ENCODE measurements at regions not wholly inside any gene's neighbourhood (a gene's known extent, or its start where the extent isn't known, plus 50 kb on each side); places are given as distances from the start of the nearest gene placed in this dataset.
"Not testable (repeated sequence)": the region's sequence is repeated elsewhere in the genome, so short reads cannot be mapped to it uniquely, and the experiment has no call there.

DNA sequence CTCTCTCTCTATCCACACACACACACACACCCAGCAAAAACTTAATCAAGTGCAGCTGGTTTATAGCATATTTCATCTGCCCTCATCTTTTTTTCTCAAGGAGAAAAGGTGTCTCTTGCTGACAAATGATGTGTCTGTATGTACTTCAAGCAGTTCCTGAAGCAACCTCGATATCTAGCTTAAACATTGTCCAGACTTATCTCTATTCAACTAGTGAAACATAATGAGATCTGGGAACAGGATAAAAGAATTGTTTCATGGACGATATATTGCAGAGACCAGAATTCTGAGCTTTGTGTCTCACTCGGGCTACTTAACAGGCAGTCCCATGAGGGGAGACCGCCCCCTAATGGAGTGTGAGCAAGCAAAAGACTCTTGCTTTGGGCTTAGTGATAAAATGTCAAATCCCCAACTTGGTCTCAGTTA, 929.2 kb upstream of the SOX11 start:
- DNase-seq, result peak in 1 of 2 donors; percentile 10

DNA sequence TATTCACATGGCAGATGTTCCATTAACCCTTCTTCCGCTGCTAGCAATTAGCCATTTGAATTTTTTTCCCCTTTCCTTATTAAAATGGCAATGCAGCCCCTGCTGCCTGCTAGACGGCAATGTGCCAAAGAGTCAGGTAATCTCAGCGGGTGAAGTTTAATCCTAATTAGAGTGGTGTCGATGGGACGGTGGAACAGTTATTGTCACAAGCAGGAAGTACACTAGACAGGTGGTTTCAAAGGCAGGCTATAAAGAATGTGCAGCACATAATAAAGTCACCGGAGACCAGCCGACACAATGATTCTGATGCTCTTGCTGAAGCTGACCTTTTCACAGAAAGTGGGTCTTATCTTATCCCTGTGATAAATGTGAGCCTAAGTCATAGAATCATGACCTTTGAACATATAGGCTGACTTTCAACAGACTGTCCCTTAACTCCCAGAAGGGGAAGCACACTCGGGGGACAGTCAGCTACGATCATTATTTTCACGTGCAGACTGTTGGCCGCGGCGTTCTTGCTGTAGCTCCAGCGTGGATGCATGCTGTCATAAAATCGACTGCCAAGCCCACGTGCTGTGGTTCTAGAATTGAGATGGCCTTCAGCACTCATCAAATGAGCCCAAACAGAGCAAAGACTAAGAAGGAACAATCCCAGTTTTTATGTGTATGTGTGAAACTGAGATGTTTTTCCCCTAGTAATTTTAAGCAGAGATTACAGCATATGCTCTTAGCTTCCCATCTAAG, 926.2 kb upstream of the SOX11 start:
- no peak for DNase-seq

DNA sequence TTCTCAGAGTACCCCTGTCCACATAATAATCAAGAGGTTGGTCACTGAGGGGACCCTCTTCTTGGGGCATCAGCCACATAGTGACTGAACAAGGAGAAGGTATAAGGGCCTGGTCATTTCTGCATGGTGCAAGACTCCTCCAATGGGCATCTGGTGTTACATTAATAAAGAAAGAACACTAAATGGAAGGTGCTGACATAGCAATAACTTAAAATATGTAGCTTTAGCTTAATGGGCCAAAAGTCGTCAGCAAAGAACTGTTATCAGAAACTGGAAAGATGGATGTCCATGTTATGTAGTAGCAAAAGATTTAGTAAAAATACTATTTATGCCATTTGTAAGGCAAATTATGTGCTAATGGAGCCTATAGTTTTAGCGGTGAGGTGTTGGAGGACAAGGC, 916.5 kb upstream of the SOX11 start:
- no peak for DNase-seq

DNA sequence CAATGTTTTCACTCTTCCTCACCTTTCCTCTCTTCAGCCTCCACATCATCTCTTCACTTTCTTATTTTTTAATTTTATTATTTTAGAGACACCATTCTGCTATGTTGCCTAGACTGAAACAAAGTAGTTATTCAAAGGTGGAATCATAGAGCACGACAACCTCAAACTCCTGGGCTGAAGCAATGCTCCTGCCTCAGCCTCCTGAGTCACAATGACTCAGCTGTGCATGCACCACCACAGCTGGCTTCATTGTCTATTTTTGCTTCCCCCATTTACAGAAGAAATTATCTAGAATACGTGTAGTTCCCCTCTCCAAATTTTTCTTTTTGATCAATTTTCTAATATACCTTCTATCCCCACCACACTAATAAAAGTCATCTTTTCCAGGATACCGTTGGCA, 911.5 kb upstream of the SOX11 start:
- no peak for DNase-seq

DNA sequence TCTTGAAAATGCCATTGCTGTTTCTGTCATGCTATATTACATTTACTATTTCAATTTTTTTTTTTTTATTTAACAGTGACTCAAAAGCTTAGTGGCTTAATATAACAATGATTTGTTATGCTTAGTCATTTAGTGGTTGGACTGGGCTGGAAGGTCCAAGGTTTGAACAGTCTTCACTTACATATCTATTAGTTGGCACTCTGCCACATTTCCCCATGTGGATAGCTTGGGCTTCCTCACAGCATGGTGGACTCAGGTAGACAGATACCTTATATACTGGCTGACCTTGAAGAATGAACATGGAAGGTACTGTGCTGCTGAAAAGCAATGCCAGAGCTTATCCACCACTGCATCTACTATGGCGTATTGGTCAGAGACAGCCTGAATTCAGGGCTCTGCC, 909.5 kb upstream of the SOX11 start:
- no peak for DNase-seq

DNA sequence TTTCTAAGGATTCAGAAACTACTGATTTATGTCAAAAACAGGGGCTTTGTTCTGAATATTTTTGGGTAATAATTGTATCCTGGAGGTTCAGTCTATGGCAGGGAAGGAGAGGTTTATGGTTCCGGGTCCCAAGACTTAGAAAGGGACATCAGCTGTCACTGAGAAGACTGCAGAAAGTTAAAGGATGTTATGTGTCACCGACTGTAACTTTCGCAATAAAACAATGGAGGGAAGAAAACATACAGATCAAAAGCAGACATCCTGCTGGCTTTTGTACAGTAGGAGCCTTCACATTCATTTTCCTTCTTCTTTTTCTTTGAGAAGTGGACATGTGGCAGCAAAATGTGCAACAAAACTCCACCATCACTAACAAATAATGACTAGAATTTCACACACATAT, 900.7 kb upstream of the SOX11 start:
- no peak for DNase-seq

DNA sequence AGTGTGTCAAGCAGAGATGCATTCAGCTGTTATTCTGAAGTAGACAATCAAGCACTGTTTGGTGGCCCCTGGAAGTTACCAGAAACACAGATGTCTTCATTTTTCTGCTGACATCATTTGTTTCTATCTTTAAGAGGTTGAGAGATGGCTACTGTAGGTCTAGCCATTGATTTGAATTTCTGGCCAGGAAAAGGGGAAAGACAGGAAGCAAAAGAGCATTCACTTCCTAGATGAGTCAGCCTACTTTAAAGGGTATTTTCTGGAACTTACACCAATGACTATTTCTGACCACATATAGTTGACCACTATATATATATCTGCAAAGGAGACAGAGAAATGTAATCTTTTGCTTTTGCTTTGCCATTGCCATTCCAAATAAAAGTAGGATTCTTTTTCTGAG, 900.1 kb upstream of the SOX11 start:
- no peak for DNase-seq

DNA sequence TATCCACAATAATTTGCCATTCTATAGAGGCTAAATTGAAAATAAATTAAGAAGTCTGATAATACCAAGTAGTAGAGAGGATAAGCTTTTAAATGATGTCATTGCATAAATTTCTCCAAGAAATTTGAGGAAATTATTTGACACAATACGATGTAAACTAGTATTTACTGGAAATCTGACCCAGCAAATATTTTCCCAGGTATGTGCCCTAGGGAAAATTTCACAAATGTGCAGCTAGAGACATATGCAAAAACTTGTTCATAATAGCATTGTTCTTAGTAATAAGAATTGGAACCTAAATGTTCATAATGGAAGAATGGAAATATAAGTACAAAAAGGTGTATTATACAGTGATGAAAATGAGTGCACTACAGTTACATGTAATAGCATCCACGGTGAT, 888.8 kb upstream of the SOX11 start:
- DNase-seq, result no peak

DNA sequence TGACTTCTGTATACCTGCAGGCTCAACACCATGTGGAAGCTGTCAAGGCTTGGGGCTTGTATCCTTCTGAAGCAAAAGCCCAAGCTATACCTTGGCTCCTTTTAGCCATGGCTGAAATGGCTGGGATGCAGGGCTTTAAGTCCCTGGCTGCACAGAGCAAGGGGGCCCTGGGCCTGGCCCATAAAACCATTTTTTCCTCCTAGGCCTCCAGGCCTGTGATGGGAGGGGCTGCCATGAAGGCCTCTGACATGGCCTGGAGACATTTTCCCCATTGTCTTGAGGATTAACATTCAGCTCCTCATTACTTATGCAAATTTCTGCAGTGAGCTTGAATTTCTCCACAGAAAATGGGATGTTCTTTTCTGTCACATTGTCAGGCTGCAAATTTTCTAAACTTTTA, 878.0 kb upstream of the SOX11 start:
- not testable (repeated sequence) for DNase-seq

DNA sequence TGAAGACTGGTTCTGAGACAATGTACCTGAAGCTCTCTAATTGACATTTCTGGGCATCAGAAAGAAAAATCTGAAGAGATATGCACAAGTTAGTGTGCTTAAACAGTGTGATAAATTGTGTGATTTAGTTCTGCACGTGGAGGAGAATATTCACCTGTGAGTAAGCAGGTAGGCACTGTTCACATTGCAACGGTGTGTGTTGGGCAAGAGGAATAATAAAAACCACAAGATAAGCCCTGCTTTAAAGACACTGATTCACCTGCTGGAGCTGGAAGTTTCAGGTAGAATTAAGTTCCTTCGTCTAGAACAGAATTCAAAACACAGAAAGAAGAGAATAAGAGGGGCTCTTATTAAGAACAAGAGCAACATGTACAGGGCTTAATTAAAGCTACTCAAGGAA, 864.3 kb upstream of the SOX11 start:
- no peak for DNase-seq

DNA sequence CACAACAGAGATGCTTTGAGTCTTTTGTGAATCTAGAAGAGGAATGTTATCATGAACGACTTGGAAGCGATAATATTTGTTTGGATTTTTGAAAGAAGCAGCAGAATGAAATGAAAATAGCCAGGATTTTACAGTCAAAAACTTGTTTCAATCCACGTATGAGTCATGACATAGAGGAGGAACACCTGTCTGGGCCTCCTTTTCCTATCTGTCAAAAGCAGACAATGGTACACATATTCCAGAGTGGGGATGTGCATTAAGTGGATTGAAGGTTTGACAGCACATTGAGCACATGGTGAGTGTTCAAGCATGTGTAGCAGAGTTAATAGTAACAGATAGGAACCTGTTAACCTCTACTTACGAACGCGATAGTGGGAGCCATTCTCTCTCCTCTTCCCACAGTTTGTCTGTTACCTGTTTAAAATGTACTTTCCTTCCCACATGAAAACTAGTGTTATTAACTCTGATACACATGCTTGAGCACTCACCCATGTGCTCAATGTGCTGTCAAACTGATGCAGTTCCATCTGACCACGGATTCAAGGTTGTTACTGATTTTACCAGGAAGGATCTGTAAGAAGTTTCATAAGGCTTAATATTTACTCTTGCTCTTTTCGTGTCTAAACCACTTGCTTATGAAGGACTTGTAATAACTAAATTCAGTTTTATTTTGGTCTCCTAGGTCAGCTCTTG, 863.4 kb upstream of the SOX11 start:
- no peak for DNase-seq

DNA sequence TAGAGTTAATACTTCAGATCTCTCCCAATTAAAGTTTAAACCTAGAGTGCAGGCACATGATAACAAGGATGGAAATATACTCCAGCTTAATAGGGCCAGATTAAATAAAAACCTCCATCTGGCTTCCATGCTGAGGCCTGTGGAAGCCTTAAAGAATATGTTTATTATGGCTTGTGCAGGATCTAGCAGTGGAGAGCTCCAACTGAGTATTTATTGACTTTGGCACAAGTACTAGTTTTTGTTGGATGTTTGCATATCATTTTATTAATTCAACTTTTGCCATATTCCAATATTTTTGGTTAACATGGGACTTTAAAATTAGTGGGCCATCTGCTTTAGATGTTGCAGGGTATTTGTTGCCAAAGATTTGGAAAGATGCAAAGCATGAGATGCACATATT, 860.4 kb upstream of the SOX11 start:
- no peak for DNase-seq

DNA sequence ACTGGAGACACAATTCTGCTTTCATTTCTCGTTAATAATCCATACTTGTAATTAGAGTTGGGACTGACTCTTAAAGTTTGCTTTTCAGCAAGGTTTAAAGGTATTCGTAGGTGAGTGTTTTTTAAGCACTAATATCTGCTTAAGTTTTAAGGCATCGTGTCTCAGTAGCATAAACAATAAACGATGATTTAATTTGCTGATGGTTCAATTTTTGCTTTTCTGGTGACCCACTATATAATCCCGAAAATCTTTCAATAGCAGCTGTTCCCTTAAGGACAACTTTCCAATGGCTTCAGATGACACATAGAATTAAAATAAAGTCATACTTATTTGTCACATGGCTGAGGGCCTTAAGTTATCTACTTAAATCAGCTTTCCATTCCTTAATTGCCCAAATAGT, 859.5 kb upstream of the SOX11 start:
- no peak for DNase-seq

DNA sequence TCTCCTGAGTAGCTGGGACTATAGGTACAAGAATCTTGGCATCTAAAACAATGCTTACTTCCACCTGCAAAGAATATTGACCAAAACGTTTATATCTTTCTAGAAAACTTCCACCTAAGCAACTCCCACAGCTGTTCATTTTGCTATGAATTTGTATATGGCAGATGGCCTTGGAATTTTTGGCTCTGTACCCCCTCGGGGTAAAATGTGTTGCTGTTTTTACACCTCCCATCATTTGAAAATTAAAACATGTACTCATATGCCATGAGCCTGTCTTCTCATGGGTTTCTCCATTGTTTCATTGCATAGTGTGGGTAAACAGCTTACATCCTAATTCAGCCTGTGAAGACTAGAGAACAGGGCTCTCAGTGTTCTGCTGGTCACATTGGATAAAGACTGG, 853.6 kb upstream of the SOX11 start:
- DNase-seq, result no peak

DNA sequence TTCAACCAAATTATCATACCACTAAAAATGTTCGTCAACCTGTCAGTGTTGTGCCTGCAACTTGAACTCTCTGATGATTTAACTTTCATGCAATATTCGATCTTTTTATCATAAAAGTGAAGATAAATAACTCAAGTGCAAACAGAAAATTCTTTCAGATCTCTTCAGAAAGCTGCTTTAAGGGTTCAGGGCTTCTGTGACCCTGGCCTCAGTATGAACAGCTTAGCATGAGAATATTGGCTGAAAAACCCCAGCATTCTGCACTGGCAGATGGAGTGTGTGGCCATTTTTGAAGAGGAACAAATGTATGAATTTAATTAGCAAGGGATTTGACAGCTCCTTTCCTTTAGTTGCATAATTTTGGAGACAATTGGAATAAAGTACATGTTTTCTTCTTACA, 851.4 kb upstream of the SOX11 start:
- DNase-seq, result no peak

DNA sequence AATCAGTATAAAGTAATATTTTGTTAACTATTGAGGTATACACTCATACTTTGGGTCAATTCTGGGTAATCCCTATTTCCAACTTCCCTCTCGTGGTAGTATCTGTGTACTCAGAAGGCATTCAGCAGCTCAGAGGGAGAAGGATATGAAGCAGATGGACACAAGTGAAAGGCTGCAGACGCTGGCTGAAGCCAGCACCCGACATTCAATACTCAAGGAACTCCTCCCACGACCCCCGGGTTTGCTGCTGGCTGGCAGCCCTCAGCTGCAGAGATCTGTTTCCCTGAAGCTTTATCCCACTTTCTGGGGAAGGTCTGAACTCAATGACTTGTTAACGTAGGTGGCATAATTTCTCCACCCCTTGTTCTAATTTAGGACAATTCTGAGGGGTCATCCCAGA, 847.3 kb upstream of the SOX11 start:
- DNase-seq, result no peak

DNA sequence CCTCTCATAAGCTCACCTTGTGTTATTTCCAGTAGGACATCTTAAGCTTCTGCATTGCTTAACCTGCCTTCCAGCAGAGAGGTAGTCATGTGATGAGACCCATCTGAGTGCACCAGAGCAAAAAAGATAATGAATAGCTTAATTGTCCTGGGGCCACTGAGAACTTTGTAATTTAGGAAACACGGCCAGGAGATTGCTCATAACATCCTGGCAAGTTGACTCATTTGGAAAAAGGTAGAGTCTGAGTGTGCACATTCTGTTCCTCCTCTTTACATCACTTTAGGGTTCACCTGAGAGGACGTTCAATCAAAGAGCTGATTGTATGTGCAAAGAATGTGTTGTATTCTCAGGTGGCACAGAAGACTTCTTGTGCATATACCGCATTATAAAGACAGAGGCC, 830.2 kb upstream of the SOX11 start:
- DNase-seq, result no peak

DNA sequence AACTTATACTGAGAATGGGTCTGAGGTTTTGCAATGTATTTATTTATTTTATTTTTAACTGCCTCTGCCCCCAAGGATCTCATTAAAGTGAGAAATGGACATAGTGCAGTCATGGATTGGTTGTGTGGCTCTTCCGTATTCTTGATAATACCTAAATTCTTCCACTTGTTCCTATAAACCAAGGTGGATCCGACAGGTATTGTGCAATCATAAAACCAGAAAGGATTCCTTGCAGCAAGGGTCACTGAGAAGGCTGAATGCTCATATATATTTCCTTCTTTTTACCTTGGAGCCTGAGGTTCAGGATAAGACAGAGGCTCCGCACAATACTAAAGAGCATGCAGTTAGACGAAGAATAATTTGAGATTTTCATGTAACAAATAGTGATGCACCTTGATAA, 826.0 kb upstream of the SOX11 start:
- no peak for DNase-seq

DNA sequence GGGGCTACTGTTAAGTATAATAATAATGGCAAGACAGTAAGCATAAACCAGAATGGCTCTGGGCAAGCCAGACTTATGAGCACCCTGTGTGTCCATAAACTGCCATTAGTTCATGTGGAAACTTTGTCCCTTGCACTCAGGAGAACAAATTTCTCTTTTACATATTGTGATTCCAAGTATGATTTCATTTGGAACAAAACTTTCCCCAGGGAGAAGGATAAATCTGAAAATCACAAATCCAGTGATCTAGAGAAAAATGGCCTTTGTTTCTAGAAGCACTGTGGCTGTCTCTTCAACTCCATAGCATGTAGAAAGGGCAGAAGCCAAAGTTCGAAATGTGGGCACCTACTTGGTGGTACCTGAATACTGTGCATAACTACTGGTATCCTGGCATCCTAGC, 823.7 kb upstream of the SOX11 start:
- no peak for DNase-seq

DNA sequence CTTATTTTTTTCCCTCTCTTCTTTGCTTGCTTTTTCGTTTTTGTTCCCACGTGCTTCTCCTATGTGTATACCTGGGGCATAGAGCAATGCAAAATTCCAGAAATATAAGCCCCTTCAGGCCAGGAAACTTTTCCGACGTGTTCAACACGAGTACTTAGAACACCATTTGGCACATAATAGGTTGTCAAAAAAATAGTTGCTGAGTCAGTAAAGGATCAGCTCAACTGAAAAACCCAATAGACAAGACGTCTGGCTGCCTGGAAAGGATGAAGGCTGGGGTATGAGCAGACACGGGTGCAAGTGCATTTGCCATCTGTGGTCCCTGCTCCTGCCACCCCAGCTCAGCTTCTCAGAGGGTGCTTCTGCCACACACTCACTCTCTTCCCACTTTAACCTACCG, 823.0 kb upstream of the SOX11 start:
- DNase-seq, result no peak

DNA sequence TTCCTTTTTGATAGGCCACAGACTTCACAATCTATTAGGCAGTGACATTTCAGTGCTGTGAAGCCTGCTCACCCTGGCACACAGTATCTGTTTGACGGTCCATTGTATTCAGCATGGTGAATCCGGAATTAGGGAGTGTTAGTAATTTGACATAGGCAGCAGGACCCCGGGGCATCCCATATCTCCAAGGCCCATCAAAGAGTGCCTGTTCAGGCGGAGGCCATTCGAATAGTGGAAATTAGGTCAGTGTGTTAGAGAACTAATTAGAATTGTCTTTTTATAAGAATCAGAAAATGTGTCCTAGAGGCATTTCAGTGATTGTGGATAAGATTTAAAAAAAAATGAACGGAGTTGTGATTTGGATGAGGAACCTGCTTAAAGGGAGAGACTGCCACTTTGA, 818.8 kb upstream of the SOX11 start:
- no peak for DNase-seq

DNA sequence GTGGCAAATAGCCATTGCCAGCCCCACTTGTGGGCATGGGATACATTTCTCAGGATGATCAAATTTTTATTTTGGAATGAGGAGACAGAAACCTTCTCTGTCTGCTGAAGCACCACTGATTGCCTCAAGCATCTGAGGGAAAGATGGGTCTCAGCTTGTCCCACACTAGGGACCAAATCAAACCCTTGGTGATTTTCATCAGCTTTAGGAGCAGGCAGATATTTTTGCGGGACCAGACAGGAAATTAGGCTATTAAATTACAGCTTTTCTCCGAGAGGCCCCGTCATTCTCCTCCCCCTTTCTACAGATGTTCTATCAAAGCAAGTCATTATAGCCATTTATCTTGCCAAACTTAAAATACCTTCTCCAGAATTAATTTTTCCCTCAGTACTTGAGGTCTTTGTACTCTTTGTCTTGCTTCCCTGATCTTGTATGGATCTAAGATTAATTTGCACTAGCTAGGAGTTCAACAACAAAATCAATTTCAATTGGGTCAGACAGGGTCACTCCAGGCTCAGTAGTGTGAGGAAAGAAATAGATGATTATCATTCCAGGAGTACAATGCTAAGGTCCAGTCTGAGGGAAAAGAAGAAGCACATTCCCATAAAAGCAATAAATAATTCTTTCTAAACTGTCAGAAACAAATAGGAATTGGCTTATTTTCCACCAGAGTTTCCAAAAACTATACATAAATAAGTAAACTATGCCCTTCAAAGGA, 818.1 kb upstream of the SOX11 start:
- no peak for DNase-seq

DNA sequence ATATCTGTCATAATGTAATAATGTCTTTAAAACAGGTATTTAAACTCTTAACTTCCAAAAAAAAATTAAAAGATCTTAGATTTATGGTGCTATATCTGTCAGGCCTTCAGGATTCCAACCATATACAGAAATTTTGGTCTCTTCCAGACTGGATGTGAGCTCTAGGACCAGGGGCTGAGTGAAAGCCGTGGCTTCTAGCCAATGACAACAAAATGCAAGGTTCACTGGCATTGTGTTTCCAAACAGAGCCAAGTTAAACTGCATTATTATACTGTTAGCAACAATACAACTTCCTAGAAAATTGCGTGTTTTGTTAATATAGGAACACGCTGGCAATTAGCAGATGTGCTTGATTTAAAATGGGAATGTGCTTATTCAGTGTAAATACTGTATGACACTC, 809.8 kb upstream of the SOX11 start:
- DNase-seq, result no peak

DNA sequence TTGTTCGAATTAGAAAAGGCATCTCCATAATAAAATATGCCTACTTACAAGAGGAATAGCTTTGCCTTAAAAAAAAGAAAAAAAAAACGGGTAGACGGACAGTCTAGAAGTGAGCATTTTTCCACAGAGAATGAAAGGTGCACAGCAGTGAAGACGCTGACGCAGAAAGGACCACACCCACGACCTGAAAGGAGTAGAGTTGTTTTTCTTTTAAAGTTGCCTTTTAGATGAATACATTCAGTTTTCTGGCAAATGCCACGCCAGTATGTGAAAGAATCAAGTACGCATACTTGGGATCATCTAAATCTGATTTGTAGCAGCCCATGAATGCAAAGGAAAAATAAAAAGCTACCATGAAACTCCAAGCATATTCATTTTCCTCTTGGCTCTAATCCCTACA, 809.2 kb upstream of the SOX11 start:
- no peak for DNase-seq

Measured in hippocampal formation (tissue), 2 donors.